ENCODE measurements at regions not wholly inside any gene's neighbourhood (a gene's known extent, or its start where the extent isn't known, plus 50 kb on each side); places are given as distances from the start of the nearest gene placed in this dataset.
A peak's percentile ranks its signal among the peaks of the same experiment; 100 is the strongest.
"Not testable (repeated sequence)": the region's sequence is repeated elsewhere in the genome, so short reads cannot be mapped to it uniquely, and the experiment has no call there.

DNA sequence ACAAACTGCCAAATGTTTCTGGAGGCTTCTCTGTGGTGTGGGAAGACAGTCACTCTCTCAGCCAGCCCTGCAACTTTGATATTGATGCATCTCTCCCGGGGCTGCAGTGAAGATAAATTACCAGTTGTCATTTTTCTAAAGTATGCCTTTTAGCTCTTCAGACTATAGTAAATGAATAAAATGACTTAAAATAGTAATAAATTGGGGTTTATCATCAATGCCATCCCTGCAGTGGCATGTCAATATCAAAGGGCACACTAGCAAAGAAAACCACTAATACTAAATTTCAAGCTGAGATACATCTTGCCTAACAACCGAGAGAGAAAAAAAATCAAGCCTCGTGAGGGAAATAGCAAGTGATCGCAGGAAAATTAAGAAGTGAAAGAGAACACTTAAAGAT is 749.5 kb upstream of the SLC39A10 start:
- DNase-seq: no peak

DNA sequence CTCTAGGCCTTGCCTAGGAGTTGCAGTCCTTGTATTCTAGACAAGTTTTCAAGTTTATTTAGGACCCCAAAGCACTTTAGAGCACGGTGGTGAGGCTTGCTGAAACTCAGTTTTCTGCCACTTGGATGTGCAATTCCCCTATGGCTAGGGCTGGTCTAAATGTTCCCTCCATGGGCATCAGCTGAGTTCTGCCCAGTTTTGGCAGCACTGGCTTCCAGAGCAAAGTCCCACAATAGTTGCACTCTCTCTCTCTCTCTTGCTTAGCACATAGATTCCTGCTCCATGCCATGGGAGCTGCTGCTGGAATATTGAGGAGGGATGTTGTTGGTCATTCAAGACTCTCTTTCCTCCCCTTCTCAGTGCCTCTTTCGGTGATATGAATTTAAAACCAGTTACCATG is 760.2 kb upstream of the SLC39A10 start:
- DNase-seq: no peak

- DNase-seq: no peak
Observed at GRCh38 chr2:194883711-194884110, 773.3 kb upstream of the SLC39A10 start.

- no peak for DNase-seq
Observed at GRCh38 chr2:194870974-194871535, 786.0 kb upstream of the SLC39A10 start.

GRCh38 chr2:194867328-194867727 is 789.7 kb upstream of the SLC39A10 start:
- peak; percentile 13 for DNase-seq

DNA sequence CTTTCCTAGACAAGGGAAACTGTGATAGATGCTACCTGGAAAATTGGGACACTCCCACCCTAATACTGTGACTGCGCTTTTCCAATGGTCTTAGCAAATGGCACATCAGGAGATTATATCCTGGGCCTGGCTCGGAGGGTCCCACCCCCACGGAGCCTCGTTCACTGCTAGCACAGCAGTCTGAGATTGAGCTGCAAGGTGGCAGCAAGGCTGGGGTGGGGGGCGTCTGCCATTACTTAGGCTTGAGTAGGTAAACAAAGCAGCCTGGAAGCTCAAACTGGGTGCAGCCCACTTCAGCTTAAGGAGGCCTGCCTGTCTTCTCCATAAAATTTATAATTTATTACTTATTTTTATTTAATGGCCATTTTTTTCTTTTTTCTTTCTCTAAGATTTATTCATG is 802.1 kb upstream of the SLC39A10 start:
- no peak for DNase-seq

GRCh38 chr2:194842871-194843270 is 814.2 kb upstream of the SLC39A10 start:
- no peak for DNase-seq

- DNase-seq: not testable (repeated sequence)
Observed at GRCh38 chr2:194834371-194834770, 822.7 kb upstream of the SLC39A10 start.

- no peak for DNase-seq
Observed at GRCh38 chr2:194826241-194826640, 830.8 kb upstream of the SLC39A10 start.

GRCh38 chr2:194824450-194824849 is 832.6 kb upstream of the SLC39A10 start:
- DNase-seq: no peak

- DNase-seq: no peak
Observed at GRCh38 chr2:194822657-194823056, 834.4 kb upstream of the SLC39A10 start.

- no peak for DNase-seq
Observed at GRCh38 chr2:194822097-194822496, 834.9 kb upstream of the SLC39A10 start.

GRCh38 chr2:194819367-194819766 is 837.7 kb upstream of the SLC39A10 start:
- peak; percentile 10 for DNase-seq

DNA sequence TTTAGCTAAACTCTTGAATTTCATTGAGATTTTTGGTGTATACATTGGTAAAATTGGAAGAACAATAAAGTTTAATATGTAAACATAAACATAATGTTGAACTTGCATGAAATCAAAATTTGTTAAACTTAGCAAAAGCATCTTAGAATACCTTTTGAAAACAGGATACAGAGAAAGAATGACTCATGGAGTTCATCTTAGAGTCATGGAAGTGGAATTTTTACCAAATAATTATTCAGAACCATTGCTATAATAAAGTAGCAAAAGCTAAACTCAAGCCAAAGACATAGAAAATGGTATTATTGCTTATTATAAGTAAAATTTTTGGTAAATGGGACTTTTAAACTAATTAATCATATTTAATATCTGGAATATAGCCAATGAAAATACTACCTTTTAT is 841.6 kb upstream of the SLC39A10 start:
- DNase-seq: no peak

DNA sequence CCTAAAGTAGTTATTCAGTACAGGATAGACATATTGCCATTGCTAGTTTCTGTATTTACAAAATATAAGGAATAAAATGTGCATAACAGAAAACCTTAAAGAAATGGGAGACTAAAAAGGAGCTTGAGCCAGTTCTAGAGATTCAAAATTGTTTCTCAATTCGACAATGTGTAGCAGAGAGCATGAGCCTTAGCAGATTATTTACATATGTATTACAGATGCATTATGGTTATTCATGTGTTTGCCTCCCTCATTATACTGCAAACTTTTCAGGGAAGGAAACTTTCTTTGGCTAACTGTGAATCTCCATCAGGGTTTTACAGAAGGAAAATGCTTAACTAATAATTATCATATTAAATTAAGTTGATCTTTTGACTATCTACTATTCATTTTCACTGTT is 854.4 kb upstream of the SLC39A10 start:
- DNase-seq: no peak

- DNase-seq: not testable (repeated sequence)
Observed at GRCh38 chr2:194787071-194787470, 870.0 kb upstream of the SLC39A10 start.

DNA sequence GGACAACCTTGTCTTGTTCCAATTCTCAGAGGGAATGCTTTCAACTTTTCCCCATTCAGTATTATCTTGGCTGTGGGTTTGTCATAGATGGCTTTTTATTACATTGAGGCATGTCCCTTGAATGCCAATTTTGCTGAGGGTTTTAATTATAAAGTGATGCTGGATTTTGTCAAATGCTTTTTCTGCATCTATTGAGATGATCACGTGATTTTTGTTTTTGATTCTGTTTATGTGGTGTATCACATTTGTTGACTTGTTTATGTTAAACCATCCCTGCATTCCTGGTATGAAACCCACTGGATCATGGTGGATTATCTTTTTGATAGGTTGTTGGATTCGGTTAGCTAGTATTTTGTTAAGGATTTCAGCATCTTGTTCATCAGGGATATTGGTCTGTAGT is 885.6 kb upstream of the SLC39A10 start:
- DNase-seq: not testable (repeated sequence)

GRCh38 chr2:194769030-194769429 is 888.0 kb upstream of the SLC39A10 start:
- DNase-seq: no peak

DNA sequence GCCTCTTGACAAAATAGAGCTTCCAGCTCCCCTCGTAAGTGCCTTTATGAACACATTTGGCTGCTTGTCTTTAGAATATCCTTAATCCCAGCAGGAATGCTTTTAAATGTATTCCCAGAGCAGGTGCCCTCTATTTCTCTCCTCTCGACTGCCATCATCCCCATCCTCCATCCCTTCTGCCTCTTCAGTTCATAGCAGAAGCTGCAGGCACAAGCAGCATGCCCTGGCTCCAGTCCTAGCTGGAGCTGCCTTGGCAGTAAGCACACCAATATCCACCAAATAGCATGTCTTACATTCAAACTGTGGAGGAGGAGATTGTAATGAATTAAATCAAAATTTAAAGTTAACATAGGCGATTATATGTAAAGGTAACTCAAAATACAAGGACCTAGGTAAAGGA is 891.3 kb upstream of the SLC39A10 start:
- DNase-seq: no peak

GRCh38 chr2:194750926-194751325 is 906.1 kb upstream of the SLC39A10 start:
- no peak for DNase-seq

DNA sequence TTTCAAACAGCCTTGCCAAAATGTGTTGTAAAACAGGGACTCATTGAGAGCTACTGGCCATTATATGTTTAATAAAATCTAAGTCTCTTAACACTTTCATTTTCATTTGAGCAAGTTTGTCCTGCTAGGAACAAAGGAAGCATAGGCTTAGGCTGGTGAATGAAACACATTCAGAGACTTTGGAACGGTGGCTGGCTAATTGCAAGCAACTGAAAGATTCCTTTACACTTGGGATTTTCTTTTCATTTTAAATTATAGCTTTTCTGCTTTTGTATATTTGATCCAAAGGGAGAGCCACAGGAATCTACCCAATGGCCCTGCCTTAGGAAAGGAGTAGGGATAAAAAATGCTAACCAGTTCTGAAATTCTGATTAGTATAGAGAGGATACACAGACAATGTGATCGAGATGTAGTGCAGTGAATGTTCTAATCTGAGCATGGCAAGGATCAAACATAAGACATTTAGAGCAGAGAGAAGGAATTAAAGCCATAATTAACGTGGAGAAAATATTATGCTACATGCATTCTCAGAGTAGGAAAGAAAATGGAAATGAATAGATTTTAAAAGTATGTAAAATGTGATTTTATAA is 911.4 kb upstream of the SLC39A10 start:
- DNase-seq: no peak

GRCh38 chr2:194742706-194743105 is 914.3 kb upstream of the SLC39A10 start:
- no peak for DNase-seq

GRCh38 chr2:194739217-194739616 is 917.8 kb upstream of the SLC39A10 start:
- DNase-seq: no peak

GRCh38 chr2:194735837-194736542 is 921.0 kb upstream of the SLC39A10 start:
- no peak for DNase-seq

- DNase-seq: no peak
Observed at GRCh38 chr2:194730266-194730665, 926.8 kb upstream of the SLC39A10 start.

All from NCI-H1436 (cell line).